NCI-H146 (cell line): ENCODE measurements at regions not wholly inside any gene's neighbourhood (a gene's known extent, or its start where the extent isn't known, plus 50 kb on each side); places are given as distances from the start of the nearest gene placed in this dataset.
"Not testable (repeated sequence)": the region's sequence is repeated elsewhere in the genome, so short reads cannot be mapped to it uniquely, and the experiment has no call there.

Source experiments
- DNase-seq: peaks from one replicate; lab custom pipeline; 2025; lab: John Stamatoyannopoulos, UW

DNA sequence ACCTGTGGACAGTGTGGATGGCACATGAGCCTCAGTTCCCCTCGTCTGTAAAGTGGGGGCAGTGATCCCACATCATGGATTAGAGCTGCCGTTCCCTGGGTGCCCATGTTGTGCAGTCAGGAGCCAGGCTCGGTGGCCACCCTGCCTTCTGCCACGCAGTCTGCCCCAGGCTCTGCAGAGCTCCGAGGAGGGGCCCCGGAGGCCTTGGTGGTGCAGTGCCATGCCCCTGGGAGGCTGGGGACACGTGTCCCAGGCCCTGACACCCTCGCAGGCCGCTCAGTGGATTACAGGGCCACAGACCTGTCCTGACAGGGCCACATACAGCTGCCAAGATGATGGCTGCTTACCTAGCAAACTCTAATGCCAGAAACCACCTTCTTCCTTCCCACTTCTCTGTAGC is 59.7 kb upstream of the ZNF469 start:
- no peak for DNase-seq

DNA sequence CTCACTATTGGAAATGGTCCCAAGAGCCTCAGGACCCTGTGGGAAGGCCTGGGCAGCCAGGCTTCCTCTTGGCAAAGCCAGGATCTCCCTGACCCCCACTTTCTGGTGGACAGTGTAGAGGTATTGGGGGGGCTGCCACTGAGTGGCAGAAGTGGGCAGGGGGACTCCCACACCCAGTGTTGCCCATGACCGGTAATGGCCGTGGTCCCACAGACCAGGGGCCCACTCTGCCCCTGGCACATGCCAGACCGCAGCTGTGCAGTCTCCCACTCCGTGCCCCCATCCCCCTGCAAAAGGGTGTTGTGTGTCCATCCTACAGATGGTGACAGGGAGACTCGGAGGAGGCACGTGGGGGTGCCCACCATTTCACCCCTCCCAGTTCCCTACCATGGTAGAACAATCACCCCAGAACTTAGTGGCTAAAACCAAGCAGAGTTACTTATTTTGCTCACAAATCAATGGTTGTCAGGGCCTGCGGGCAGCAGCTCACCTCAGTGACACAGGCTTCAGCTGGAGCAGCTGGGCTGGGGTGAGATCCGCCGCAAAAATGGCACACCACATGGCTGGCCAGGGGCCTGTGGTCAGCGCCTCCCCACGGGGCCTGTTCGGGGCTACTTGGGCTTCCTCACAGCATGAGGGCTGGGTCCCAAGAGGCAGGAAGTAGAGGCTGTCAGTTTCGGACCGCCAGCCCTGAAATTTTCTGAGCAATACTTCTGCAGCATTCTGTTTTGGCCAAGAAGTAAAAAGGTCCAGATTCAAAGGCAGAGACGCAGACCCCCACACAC is 59.0 kb upstream of the ZNF469 start:
- DNase-seq, result no peak

DNA sequence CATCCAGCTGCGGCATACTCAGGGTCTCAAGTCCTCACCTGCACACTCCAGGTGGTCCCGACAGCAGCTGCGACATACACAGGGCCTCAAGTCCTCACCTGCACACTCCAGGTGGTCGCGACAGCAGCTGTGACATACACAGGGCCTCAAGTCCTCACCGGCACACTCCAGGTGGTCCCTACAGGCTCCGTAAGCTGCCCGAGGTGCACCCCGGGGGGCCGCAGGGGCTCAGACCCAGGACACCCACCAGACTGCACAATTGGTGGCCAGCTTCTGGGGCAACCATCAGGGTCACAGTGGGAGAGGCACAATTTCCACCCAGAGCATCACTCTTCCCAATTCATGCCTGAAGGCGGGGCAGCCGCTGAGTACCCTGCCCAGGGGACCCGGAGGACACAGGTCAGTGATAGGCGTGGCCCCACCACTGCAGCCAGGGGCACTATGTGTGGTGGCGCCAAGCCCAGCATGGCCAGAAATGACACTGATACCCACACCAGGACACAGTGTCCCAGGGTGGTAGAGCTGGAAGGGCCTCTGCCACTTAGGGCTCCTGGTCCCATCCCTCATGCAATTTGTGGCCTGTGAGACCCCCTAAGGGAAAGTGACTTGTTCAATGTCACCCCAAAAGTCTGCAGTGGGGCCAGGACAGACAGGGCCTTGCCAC is 57.5 kb upstream of the ZNF469 start:
- no peak for DNase-seq

DNA sequence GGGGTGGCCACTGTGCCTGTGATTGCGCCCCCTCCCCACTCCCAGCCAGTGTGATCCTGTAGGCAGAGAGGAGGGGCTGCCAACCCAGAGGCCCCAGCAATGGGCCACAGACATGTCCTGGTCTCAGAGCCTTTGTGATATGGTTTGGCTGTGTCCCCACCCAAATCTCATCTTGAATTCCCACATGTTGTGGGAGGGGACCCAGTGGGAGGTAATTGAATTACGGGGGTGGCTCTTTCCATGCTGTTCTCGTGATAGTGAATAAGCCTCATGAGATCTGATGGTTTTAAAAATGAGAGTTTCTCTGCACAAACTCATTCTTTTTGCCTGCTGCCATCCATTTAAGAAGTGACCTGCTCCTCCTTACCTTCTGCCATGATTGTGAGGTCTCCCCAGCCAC is 56.8 kb upstream of the ZNF469 start:
- DNase-seq, result no peak

DNA sequence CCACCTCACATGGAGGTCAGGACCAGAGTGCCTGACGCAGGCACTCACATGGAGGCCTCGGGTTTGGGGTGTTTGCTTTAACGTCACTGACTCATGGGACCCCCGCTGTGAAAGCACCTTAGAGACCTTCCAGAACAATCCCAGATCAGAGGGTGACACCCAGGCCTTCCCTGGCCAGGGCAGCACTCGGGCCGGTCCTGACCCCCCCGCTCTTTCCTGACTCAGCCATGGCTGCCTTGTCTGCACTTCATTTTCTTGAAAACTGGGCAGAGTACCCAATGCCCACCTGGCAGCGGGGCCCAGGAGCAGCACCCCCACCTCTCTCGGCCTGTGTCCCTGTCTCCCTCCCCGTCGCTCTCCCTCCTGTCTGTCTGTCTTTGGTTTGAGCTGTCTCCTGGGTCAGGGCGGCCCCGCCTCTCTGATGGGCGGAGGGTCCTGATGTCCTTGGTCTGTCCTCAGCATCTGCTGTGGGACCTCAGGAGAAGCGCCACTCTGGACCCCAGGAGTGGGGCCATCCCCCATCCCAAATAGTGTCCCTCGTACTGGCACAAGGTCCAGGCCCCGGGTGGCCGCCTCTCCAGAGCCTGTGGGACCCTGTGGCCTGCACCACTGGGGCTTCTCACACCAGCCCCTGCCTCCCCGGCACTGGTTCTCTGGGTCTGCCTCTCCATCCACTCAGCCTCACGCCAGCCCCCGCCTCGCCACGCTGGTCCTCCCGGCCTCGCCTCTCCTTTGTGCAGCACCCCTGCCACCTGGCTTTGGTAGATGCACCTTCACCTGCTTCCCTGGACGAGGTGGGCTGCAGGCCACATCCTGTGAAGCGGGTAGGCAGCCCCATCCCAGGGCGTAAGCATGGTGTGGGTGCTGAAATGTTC is 55.9 kb upstream of the ZNF469 start:
- no peak for DNase-seq

DNA sequence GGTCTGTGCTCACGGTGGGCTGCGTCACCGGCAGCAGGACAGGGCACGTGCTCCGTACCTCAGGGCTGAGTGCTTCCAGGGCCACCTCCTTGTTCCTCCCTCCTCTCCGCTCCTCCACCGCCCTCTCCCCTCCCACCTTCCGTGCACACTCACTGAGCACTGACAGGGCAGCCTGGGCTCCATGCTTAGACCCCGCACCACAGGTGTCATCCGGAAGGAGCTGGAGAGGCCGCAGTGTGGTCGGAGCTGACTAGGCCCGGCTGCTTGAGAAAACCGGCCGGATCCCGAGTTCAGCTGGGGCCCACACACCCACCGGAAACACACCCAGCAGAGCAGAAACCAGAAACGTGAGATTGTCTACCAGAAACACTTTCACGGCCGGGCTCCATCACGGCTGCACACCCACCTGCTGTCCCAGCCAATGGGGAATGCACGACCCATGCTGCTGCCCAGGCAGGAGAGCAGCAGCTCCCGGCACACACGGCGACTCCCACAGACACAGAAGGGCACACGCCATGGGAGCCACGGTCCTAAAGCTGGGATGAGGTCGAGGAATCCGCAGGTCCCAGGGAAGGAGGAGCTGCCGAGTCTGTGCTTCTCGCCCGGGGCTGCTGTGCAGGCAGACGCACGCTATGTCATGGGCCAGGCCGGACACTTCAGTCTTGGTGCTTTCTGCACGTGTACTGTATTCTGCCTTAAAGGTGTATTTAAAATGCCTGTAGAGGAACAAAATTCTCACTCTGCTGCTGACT is 55.0 kb upstream of the ZNF469 start:
- no peak for DNase-seq

DNA sequence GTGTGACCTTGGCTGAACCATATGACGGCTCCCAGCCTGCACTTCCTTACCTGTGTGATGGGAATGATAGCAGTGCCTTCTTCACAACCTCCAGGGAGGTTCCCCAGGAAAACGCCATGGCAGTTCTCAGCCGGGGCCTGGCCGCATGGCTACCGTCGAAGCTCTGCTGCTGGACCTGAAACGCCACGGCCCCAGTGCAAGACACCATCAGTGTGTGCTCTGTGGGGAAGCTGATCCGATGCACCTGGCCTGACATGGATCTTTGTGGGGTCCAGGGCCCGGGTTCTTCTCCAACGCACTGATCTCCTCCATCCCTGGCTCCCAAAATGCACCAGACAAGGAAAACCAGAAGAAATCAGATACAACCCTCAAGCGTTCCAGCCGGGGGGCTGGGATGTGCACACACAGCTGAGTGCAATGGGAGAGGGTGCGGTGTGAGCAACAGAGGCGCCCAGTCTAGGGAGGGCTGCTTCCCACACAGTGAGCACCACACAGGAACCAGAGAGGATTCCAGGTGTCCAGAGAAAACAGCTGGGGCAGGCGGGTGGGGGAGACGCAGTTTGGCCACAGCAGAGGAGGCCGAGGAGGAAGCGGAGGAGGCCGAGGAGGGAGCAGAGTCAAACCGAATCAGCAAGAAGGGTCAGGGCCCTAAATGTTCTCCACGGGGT is 54.3 kb upstream of the ZNF469 start:
- no peak for DNase-seq

DNA sequence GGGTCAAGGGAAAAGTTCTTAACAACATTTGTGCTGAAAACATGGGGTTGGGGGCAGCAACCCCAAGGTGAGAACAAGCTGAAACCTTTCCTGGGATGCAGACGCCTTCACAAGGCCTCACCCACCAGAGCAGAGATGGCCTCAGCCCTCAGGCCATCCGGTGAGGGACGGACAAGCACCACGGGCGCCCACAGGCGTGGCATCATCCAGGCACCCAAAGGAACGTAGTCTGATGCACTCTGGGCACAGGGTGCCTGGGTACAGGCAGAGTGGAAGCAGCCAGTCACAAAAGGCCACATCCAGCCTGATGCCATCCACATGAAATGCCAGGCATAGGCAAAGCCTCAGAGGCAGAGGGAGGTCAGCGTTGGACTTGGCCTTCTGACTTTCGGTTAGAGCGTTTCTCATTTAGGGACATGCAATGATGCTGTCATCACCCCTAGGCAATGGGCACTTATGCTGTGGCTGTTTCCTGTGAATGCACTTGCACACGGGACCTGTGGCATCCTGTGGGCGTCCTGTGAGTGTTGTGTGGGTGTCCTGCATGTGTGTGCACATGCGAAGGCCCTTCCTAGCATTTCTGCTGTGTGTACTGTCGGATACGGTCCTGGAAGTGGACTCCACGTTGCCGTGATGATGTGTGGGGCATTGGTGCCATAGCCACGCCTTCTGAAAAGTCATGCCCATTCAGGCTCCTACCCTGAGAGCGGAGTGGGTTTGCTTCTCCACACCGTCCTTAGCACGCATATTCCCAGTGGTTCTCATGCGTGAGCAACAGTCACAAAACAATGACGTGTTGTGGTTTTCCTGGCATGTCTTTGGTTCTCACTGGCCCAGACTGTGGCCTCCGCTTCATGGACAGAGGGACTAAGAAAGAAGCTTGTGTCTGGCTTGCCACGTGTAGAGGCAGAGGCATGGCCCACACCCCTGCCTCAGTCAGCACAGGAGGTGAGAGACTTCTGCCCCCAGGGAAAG is 52.7 kb upstream of the ZNF469 start:
- DNase-seq, result no peak

DNA sequence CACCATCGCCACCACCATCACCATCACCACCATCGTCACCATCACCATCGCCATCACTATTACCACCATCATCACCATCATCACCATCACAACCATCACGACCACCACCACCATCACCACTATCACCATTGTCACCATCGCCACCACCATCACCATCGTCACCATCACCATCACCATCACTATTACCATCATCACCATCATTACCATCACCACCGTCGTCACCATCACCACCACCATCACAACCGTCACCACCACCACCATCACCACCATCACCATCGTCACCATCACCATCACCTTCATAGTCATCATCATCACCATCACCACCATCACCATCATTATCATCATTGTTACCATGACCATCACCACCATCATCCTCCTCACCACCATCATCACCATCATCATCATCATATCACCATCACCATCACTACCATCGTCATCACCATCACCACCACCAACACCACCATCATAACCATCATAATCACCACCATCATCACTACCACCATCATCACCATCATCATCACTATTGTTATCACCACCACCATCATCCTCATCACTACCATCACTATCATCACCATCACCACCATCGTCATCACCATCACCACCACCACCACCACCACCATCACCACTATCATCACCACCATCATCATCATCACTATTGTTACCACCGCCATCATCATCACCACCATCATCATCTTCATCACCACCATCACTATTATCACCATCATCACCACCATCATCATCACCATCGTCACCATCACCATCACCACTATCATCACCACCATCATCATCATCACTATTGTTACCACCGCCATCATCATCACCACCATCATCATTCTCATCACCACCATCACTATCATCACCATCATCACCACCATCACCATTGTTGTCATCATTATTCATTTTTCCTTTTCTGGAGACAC is 51.5 kb upstream of the ZNF469 start:
- no peak for DNase-seq

DNA sequence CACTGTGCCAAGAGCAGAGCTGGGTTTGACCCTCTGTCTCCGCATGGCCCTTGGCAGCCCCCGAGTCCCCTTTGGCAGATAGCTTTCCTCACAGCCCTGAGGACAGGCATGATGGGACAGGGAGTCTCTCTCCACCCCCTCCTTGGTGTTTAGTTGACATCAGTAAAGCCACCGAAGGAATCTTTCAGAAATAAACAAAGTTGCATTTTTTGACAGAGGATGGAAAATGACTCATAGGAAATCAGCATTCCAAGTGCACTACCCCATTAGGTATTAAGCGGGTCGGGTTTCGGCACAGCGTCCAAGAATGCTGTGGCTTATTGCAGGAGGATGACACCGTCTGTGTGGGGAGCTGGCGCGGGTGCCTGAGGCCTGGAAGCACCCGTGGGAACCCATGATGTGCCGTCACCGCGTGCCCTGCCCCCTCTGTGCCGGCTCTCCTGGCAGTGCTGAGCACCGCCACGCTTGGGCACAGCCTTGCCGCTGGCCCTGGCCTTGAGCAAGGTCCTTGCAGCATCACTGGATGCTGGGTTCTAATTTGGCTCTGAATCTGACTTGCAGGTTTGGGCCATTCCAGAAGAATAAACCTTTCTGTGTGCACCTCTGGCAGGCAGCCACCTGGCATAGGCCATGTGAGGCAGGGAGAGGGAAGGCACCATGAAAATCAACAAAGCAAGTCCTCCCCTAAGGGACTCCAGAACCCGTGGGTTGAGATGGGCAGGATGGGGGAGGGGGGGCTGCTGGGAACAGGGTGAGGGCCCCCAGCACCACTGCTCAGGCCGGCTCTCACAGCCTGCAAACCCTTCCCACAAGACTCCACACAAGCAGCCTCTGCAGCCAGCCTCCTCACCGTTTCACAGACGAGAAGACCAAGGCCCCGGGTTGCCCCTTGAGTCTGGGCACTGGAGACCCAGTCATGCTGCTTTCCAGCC is 50.5 kb upstream of the ZNF469 start:
- no peak for DNase-seq

DNA sequence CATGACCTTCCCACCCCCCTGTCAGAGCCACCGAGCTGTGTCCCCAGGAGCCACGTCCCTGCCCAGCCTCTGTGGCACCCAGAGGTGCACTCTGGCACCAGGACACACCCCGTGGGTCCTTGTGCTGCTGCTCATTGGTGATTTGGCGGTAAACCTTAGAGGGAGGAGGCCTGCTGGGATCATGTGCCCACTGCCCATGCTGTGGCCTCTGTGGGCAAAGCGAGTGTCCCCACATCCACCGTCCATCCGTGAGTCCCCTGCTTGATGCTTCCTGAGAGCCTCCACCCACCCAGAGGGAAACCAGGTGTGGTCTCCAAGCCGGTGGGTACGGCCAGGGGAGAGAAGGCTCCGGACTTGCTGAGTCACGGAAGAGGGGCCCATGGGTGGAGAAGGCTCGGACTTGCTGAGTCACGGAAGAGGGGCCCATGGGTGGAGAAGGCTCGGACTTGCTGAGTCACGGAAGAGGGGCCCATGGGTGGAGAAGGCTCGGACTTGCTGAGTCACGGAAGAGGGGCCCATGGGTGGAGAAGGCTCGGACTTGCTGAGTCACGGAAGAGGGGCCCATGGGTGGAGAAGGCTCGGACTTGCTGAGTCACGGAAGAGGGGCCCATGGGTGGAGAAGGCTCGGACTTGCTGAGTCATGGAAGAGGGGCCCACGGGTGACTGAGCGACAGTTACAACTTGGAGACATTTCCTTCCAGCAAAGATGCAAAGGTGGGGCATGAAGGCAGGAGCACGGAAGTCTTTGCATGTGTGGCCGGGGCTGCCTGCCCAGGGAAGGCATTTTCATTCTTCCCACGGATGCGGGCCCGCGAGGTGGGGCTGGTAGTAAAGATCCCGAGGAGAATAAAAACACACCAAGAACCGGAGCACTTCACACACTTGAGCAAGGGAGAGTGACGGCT is 49.6 kb upstream of the ZNF469 start:
- DNase-seq, result not testable (repeated sequence)
